ACC112 (cell line): ENCODE measurements at regions not wholly inside any gene's neighbourhood (a gene's known extent, or its start where the extent isn't known, plus 50 kb on each side); places are given as distances from the start of the nearest gene placed in this dataset.
A peak's percentile ranks its signal among the peaks of the same experiment; 100 is the strongest.

Source experiments
- H2AFZ ChIP-seq: fragments of 200-600 bp; sonication (generic); one replicate; pipeline ENCODE4 v1.6.0; 2017; ENCODE audit warnings: antibody characterized with exemption, low read length; ENCODE audit not compliant: unreplicated experiment
- H3K27ac ChIP-seq: fragments of 200-600 bp; sonication (generic); 2 replicates; pipeline ENCODE4 v1.5.1; 2014; ENCODE audit warnings: low read depth, mild to moderate bottlenecking, antibody characterized with exemption, low read length, moderate library complexity
- H3K27me3 ChIP-seq: fragments of 200-600 bp; sonication (generic); 2 replicates; pipeline ENCODE4 v1.6.1; 2014; ENCODE audit warnings: mild to moderate bottlenecking, antibody characterized with exemption, low read length, moderate library complexity, mixed read lengths; ENCODE audit not compliant: insufficient read depth
- H3K36me3 ChIP-seq: fragments of 200-600 bp; sonication (generic); 2 replicates; pipeline ENCODE4 v1.6.1; 2016; ENCODE audit warnings: mild to moderate bottlenecking, antibody characterized with exemption, low read length, moderate library complexity, mixed read lengths; ENCODE audit not compliant: insufficient read depth
- H3K4me1 ChIP-seq: fragments of 200-600 bp; sonication (generic); one replicate; pipeline ENCODE4 v1.6.1; 2016; ENCODE audit warnings: low read length, mixed read lengths; ENCODE audit not compliant: insufficient read depth, unreplicated experiment, control insufficient read depth
- H3K4me3 ChIP-seq: fragments of 200-600 bp; sonication (generic); 2 replicates; pipeline ENCODE4 v1.5.1; 2014; ENCODE audit warnings: mild to moderate bottlenecking, low read depth, low read length
- H3K79me2 ChIP-seq: fragments of 200-600 bp; sonication (generic); one replicate; pipeline ENCODE4 v1.6.0; 2016; ENCODE audit warnings: low read length; ENCODE audit not compliant: control insufficient read depth, unreplicated experiment, insufficient read depth

DNA sequence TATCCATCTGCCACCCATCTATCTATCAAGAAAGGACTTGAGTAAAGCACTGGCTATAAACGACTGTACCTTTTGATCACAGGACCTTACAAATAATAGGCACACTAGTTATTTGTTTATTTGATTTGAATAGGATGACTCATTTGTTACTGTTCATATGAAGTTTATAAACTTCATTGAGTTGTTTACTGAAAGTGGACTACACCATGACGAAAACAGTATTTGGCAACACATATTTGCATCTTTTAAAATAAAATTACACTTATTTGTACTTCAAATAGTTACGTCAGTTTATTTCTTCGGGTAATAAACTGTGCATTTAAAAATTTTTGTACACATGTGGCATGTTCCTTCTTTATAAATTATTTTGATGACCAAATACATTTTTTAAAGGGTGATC lies 133.0 kb downstream of the OGFRL1 start:
- no peaks in the 10 kb centered on the region for H3K27me3 ChIP-seq
- peak overlapping the region; percentile 80 for H2AFZ ChIP-seq
- no peak overlapping the region for H3K27ac ChIP-seq
- H3K4me3 ChIP-seq = peak overlapping the region; percentile 85
- H3K79me2 ChIP-seq = peaks cover 31% of the 10 kb centered on the region
- H3K4me1 ChIP-seq = peaks cover 11% of the 10 kb centered on the region
- H3K36me3 ChIP-seq = peaks cover 9% of the 10 kb centered on the region; the same call in 1 of the 2 replicates

DNA sequence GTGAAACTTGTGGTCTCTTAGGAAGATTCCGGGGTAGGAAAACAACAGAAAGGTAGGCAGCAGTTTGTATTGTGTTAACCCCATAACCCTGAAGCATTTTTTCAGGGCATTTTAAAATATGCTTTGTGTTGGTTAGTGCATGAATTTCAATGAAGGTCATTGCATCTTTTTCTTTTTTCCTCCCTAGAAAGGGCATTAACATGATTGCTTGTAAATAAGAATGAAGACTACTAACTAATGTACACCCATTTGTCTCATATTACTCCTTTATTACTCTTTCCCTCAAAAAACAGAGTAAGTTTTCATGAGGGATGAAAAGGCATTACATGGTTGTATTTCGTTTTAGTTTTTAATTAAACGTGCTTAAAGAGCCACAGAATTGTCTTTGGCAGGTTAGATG lies 141.4 kb downstream of the OGFRL1 start:
- no peaks in the 10 kb centered on the region for H3K79me2 ChIP-seq
- H3K27ac ChIP-seq = no peak overlapping the region
- H3K27me3 ChIP-seq = no peaks in the 10 kb centered on the region
- H2AFZ ChIP-seq = peak overlapping the region; percentile 81
- H3K4me3 ChIP-seq = no peak overlapping the region
- H3K36me3 ChIP-seq = no peaks in the 10 kb centered on the region
- H3K4me1 ChIP-seq = no peaks in the 10 kb centered on the region

DNA sequence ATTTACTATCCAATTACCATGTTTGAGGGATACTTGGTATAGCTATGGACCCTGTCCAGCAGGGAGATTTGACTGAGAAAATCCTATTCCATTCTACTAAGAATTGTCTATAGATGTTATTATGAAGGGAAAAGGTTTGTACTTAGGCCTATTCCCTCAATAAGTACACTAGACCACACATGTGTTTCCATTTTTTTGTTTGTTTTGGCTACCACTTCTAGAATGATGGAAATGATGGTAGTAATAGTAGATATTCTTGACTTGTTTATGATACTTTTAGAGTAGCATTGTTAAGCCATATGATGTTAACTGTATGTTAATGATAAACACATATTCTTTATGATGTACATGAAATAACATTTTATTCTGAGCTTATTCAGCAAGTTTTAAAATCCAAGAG lies 144.8 kb downstream of the OGFRL1 start:
- Histone ChIP-seq H3K27me3 (no peaks in the 10 kb centered on the region), H2AFZ (no peak overlapping the region), H3K4me1 (no peaks in the 10 kb centered on the region), H3K27ac (no peak overlapping the region), H3K4me3 (no peak overlapping the region), H3K79me2 (no peaks in the 10 kb centered on the region), H3K36me3 (no peaks in the 10 kb centered on the region)

DNA sequence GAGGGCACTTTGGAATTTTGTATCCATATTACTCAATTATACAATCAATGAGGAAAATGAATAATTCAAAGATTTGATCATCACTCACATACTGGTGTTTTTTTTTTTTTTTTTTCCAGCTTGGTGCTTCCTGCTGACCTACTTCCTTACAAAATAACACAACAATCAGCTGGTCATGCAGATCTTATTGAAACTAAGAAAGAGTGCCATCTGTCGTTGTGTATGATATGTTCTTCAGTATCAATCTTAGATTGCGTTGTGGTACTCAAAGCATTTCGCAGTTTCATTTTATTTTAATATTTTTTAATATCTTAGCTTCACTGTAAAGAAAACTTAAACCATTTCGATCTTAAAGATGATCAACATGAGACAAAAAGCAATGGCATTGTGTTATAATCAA lies 155.6 kb downstream of the OGFRL1 start:
- Histone ChIP-seq H3K4me3 (no peak overlapping the region), H3K4me1 (peaks cover 3% of the 10 kb centered on the region), H2AFZ (no peak overlapping the region), H3K27me3 (no peaks in the 10 kb centered on the region), H3K79me2 (no peaks in the 10 kb centered on the region), H3K36me3 (no peaks in the 10 kb centered on the region), H3K27ac (no peak overlapping the region)

DNA sequence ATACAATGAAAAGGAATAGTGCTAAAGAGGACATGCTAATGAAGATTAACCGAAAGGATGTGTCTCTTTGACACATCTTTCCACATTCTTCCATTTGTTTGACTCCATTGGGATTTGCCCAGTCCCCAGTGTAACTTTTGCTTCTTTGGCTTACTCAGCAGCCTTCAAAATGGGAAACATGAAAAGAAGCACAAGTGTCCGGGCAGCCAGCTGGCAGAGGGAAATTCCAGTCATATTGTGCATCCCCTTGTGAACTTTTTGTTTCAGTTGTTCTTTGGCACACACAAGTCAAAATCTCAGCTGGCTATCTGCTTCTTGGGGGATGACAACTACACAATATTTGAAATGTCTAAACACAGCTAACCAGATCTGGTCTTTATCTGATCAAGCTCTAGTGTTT lies 157.4 kb downstream of the OGFRL1 start:
- H2AFZ ChIP-seq = peak overlapping the region; percentile 58
- peaks cover 3% of the 10 kb centered on the region for H3K4me1 ChIP-seq
- no peaks in the 10 kb centered on the region for H3K79me2 ChIP-seq

GRCh38 chr6:71446470-71446869 lies 157.9 kb downstream of the OGFRL1 start:
- H2AFZ ChIP-seq = peak overlapping the region; percentile 58
- H3K27ac ChIP-seq = no peak overlapping the region
- no peak overlapping the region for H3K4me3 ChIP-seq
- peaks cover 3% of the 10 kb centered on the region for H3K4me1 ChIP-seq
- H3K79me2 ChIP-seq = no peaks in the 10 kb centered on the region
- H3K36me3 ChIP-seq = no peaks in the 10 kb centered on the region
- no peaks in the 10 kb centered on the region for H3K27me3 ChIP-seq

More for the DNA sequence above, 157.4 kb downstream of the OGFRL1 start:
- no peaks in the 10 kb centered on the region for H3K27me3 ChIP-seq
- no peak overlapping the region for H3K4me3 ChIP-seq
- no peaks in the 10 kb centered on the region for H3K36me3 ChIP-seq
- H3K27ac ChIP-seq = no peak overlapping the region

- Histone ChIP-seq H3K27me3 (no peaks in the 10 kb centered on the region), H3K27ac (no peak overlapping the region), H3K4me1 (no peaks in the 10 kb centered on the region), H3K4me3 (no peak overlapping the region), H3K79me2 (no peaks in the 10 kb centered on the region), H2AFZ (no peak overlapping the region), H3K36me3 (no peaks in the 10 kb centered on the region)
Observed at GRCh38 chr6:71452697-71453370, 164.2 kb downstream of the OGFRL1 start.

DNA sequence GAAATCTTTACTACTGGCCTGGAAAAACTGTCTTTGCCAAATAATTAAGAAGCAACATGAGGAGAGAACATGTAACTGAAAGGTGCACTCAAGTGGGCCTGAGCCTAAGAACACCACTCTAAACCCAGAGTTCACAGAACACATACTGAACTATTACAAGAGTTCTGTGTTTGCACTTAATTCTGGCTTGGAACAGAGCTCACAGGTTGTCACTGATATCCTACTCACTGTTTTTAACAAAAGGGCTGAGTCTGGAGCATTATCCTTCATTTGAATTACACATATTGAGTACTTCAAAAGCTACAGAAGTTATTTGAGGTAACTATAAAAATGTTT lies 164.7 kb downstream of the OGFRL1 start:
- Histone ChIP-seq H3K27me3 (no peaks in the 10 kb centered on the region), H3K27ac (no peak overlapping the region), H3K4me3 (no peak overlapping the region), H3K4me1 (no peaks in the 10 kb centered on the region), H3K36me3 (no peaks in the 10 kb centered on the region), H2AFZ (no peak overlapping the region), H3K79me2 (no peaks in the 10 kb centered on the region)

DNA sequence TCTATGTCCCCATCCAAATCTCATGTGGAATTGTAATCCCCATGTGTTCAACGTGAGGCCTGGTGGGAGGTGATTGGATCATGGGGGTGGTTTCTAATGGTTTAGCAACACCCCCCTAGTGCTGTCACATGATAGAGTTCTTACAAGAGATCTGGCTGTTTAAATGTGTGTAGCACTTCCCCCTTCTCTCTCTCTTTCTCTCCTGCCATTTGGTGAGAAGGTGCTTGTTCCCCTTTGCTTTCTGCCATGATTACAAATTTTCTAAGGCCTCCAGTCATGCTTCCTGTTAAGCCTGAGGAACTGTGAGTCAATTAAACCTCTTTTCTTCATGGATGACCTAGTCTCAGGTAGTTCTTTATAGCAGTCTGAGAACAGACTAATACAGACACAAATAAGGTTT lies 165.4 kb downstream of the OGFRL1 start:
- no peaks in the 10 kb centered on the region for H3K36me3 ChIP-seq
- no peak overlapping the region for H3K27ac ChIP-seq
- no peaks in the 10 kb centered on the region for H3K4me1 ChIP-seq
- H3K79me2 ChIP-seq = no peaks in the 10 kb centered on the region
- H3K27me3 ChIP-seq = no peaks in the 10 kb centered on the region
- H2AFZ ChIP-seq = peak overlapping the region; percentile 4
- no peak overlapping the region for H3K4me3 ChIP-seq

GRCh38 chr6:71457929-71458328 lies 169.3 kb downstream of the OGFRL1 start:
- no peaks in the 10 kb centered on the region for H3K4me1 ChIP-seq
- no peak overlapping the region for H3K4me3 ChIP-seq
- H3K79me2 ChIP-seq = no peaks in the 10 kb centered on the region
- H3K27ac ChIP-seq = no peak overlapping the region
- no peaks in the 10 kb centered on the region for H3K27me3 ChIP-seq
- H3K36me3 ChIP-seq = no peaks in the 10 kb centered on the region
- H2AFZ ChIP-seq = no peak overlapping the region

GRCh38 chr6:71459162-71459561 lies 170.6 kb downstream of the OGFRL1 start:
- H3K36me3 ChIP-seq = 0 out of 2 replicates have a peak, but pooled peaks cover 4% of the 10 kb centered on the region
- no peaks in the 10 kb centered on the region for H3K4me1 ChIP-seq
- H2AFZ ChIP-seq = no peak overlapping the region
- H3K79me2 ChIP-seq = no peaks in the 10 kb centered on the region
- no peak overlapping the region for H3K4me3 ChIP-seq
- no peak overlapping the region for H3K27ac ChIP-seq
- no peaks in the 10 kb centered on the region for H3K27me3 ChIP-seq
